Left colon (tissue), 2 donors: ENCODE measurements at regions not wholly inside any gene's neighbourhood (a gene's known extent, or its start where the extent isn't known, plus 50 kb on each side); places are given as distances from the start of the nearest gene placed in this dataset.
"Not testable (repeated sequence)": the region's sequence is repeated elsewhere in the genome, so short reads cannot be mapped to it uniquely, and the experiment has no call there.

Experiments
- ATAC-seq: fragments of 200-7000 bp; cut with Tn5 transposase; one replicate; pipeline ENCODE4 v1.9.1; 2020; ENCODE audit warnings: mild to moderate bottlenecking, moderate library complexity
- DNase-seq, 2 donors: peaks; one replicate each; pipeline ENCODE4 v3.0.0-alpha.2; 2020
- intact Hi-C, 2 donors: fragments of 100-400 bp; cut with DNase I in 1 of 2; cut with micrococcal nuclease in 1 of 2; formaldehyde crosslinking; loops; one replicate each; pipeline versions ENCODE4 v1.11.2 to v1.14.0; 2022; cut with DNase I, micrococcal nuclease
- donor health status: DM: no; HTN: no; CAD: no.
- donor health status: DM: yes; HTN: yes; CAD: no.

DNA sequence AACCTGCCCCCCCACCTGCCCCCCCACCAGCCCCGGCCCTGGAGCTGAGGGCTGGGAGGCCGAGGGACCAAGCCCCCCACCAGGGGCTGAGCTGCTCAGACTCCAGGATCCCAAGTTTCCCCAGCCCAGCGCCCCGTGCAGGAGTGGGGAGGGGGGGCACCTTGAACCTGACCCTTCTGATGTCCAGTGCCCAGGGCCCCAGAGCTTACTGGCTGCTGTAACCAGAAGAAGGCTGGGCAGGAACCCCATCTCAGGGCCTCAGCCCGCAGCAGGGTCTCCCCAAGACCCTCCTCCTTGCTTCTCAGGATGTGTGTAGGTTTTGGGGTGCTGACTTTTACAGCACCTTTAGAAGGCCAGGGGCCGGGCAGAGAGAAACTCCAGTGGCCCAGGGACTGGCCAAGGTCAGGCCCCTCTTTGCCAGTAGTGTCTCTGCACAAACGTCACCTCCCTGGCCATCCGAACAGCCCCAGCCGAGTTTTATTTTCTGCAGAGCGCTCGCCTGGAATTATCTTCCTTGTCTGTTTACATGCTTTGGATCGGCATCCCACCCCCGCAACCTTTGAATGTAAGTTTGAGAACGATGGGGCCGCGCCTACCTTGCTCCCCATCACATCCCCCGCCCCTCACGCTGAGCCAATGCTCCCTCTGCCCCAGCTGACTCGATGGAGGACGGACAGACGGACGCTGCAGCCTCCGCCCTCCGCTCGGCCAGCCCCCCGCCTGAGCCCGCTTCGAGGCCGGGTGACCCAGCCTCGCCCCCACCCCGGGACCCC is 70.1 kb upstream of the CASZ1 start:
- DNase-seq (peak in 1 of 2 donors; percentile 16), ATAC-seq (peak; percentile 29)
- intact Hi-C loops = no loop called here

DNA sequence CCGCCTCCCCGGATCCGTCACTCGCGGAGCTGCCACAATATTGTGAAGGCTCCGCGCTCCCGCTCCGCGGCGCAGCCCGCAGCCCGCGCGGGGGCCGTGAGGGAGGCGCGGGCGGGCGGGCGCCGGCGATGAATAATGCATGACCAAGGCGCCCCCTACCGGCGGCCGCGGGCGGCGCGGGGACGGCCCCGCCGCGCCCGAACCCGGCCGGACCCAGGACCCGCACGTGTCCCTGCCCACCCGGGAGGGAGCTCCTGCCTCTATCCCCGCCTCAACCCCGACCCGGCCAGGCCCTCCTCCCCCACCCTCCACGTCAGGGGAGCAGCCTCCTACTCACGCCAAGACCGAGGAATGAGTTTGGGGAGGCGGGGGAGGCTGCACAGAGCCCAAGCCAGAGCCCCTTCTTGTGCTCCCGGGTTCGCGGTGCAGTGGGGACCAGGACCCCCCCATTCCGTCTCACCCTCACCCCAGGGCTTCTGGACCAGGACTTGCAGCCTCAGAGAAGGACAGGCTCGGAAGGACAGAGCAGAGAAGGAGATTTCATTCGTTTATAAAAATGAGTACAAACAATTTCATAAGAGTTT is 70.8 kb upstream of the CASZ1 start:
- intact Hi-C loops = no loop called here
- ATAC-seq (peak; percentile 88), DNase-seq (peak; percentile 32 to 76)

DNA sequence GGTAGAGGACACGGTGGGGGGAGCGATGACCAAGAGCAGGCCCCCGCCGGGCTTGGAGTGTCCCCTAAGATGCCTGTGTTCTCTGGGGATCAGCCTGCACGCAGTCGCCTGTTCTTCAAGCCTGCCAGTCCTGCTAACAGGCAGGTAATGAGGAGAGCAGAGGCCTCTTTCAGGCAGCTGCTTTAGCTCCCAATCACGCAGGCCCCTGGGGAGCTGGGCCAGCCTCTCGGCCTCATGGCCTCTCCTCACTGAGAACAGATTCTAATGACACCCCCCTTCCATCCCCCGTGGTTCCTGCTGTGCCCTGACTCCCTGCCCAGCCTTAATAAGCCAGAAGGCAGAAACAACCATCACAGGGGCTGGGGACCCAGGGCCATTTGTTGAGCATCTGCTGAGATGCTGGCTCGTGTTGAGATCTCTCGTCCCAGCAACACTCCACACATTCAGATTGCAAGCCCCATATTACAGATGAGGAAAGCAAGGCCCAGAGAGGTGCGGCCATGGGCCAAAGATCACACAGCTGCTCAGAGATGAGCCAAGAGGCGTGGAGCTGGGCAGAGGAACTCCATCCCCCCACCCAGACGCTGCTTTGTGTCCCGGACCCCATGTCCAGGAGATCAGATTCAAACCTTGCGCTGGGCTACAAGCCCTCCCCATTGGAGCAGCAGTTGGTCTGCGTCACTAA is 71.6 kb upstream of the CASZ1 start:
- intact Hi-C loops = no loop called here
- ATAC-seq (no peak), DNase-seq (no peak)

DNA sequence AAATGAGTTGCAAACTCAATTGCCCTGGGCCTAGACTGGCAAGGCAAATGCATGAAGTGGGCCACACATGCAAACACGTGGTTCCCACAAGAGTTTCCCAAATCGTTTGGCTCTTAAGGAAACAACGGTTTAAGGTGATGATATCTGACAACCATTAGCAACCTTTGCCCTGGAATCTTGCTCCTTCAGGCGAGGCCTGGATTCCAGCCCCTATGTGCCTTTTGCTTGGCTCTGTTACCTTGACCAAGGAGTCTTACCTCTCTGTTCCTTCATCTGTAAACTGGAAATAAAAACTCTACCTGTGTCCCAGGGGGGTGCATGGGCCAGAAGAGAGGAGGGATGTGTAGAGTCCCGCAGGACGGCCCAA is 72.1 kb upstream of the CASZ1 start:
- intact Hi-C loops = no loop called here
- no peak for DNase-seq
- peak; percentile 32 for ATAC-seq

DNA sequence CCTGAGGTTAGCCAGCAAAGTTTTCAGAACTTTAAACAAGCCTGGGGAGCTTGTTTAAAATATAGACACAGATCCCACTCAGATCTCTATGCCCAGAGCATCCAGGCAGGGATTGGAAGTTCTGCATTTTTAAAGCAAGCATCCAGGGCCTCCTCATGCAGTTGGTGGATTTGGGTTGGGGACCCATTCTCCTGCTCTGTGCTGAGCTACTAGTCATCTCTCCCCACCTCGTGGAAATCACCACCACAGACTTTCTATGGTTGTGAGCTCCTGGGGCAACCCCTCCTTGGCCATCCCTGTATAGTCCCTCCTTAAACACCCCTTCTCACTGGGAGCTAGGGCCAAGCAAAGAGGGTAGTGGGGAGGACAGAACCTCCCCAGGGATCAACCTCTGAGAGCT is 73.5 kb upstream of the CASZ1 start:
- ATAC-seq (no peak), DNase-seq (no peak)
- intact Hi-C loops = loop anchor here in 1 of 2 donors (5.0 kb wide), 1 partner anchor 358 kb away; no protein-coding TSS in a partner anchor

DNA sequence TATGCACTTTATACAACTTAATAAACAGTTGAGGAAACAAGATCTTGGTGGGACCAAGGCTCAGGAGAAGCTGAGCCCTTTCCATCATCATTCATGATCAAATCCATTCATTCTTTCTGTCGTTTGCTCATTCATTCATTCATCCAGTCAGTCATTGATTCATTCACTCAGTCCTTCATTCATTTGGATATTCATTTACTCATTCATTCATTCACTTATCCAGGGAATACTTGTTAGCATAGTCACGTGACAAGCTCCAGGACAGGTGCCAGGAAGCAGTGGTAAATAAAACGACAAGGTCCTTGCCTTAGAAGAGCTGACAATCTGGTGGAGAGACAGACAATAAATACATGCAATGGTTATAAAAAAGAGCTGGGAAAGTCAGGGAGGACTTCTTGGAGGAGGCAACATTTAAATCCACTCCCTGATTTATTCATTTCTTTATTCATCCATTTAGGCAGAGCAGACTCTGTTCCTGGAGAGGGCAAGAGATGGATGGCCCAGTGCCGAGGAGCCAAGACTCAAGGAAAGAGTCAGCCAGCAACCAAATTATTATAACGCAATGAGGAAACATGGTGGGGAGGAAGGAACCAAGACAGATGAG is 74.1 kb upstream of the CASZ1 start:
- ATAC-seq = peak; percentile 35
- intact Hi-C loops = loop anchor here in 1 of 2 donors (5.0 kb wide), 1 partner anchor 358 kb away; no protein-coding TSS in a partner anchor
- peak in 1 of 2 donors; percentile 50 for DNase-seq

DNA sequence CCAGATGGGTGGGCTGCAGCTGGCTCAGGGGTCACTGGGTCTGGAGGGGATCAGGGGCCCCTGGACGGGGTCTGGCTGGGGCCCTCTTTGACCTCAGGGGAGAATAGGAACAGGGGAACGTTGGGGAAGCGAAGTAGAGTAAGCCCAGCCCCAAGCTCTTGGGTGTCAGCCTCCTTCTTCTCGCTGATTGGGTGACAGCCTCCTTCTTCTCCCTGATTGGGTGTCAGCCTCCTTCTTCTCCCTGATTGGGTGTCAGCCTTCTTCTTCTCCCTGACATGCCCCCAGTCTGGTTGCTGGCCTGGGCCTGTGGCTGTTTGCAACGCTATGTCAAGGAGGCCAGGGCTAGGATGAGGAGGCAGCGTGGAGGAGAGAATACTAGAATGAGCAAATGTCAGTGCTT is 76.7 kb upstream of the CASZ1 start:
- DNase-seq (no peak), ATAC-seq (no peak)
- intact Hi-C loops = loop anchor here in 1 of 2 donors (5.0 kb wide), 1 partner anchor 361 kb away; no protein-coding TSS in a partner anchor

DNA sequence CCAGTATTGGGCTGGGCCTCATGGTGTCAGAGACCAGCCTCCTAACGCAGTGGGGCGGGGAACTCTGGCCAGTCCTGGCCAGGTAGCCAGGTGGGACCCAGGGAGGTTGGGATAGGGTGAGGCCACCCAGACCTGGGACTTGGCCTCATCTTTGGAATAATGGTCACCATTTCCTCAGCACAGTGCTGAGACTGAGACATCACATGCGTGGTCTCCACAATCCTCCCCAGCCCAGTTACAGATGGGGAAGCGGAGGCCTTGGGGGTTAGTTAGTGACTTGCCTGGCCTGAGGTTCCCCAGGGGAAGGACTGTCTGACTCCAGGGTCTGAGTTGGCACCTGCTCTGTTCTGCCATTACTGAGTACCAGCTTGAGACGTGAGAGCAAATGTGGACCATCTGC is 77.9 kb upstream of the CASZ1 start:
- intact Hi-C loops = loop anchor here in 1 of 2 donors (5.0 kb wide), 1 partner anchor 362 kb away; no protein-coding TSS in a partner anchor
- no peak for ATAC-seq
- no peak for DNase-seq

DNA sequence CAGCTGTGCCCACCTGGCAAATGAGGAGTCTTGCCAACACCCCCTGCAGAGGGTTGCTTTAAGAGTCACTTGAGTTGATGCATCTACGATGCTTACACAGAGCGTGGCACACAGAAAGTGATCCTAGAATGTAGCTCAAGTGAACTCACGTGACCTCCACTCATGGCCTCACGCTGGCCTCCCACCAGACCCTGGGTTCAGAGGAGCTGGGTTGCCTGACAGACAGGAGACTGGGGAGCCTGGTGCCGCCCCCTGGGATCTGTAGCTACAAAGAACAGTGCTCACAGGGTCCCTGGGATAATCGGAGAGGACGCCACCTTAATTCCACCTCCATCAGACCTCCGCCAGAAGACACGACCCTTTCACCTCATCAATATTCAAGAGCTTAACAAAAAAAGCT is 81.4 kb upstream of the CASZ1 start:
- intact Hi-C loops = no loop called here
- DNase-seq (no peak), ATAC-seq (no peak)

DNA sequence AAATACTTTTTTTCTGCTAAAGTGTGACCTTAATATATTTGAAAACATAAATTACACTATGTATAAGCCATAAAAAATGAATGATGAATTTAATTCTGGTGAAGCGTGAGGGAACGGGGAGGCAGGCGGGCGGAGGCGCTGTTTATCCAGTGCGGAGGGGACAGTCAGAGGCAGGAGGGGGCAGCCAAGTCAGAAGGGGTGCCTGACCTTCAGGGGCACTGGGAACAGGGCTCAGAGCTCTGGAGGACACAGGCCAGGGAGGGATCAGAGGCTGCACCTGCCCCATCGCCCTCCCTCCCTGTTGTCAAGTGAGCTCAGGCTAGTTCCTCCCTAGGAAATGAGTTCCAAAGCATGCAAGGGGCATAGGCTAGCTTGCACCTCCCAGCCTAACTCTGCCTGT is 82.0 kb upstream of the CASZ1 start:
- intact Hi-C loops = no loop called here
- ATAC-seq = no peak
- no peak for DNase-seq

DNA sequence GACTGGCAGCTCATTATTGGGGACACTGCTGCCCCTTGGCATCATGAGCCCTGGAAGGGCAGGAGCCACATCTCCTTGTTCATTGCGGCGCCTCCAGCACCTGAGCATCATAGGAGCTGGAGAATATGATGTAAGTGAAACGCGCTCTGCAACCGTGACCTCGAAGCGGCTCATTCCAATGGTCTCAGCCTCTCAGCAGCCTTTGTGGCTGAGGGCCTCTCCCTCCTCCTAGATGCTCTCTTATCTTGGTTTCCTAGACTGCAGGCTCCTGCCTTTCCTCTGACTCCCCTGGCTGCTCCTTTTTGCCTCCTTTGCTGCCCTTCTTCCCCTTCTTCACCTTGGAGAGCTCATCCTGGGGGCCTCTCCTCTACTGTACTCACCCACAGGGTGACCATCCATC is 83.6 kb upstream of the CASZ1 start:
- intact Hi-C loops = no loop called here
- ATAC-seq = no peak
- DNase-seq = no peak

DNA sequence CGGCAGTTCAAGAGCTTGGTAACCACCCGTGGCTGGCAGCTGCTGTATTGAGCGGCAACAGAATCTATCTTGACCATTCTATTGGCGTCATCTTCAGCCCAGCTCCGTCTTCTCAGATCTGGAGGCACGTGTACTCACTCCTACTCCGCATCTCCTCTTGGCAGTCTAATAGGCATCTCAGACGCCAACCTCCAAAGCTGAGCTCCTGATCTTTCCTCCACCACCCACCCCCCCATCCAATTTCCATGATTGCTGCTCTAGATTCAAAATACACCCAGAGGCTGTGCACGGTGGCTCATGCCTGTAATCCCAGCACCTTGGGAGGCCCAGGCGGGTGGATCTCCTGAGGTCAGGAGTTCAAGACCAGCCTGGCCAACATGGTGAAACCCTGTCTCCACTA is 84.6 kb upstream of the CASZ1 start:
- intact Hi-C loops = no loop called here
- DNase-seq = no peak
- no peak for ATAC-seq

DNA sequence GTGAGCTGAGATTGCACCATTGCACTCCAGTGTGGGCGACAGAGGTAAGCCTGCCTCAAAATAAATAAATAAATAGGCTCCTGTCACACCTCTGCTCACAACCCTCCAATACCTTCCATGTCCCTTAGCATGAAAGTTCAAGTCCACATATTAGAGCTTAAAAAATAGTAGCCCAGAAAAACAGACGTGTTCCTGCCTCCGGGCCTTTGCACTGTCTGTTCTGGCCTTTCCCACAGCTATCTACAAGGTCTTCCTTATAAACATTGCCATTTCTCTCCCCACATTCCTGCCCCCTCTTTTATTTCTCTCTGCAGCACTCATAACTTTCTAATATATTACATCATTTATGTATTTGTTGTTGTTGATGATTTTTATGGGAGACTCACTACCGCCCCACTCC is 85.6 kb upstream of the CASZ1 start:
- ATAC-seq = no peak
- DNase-seq = no peak
- intact Hi-C loops = no loop called here

DNA sequence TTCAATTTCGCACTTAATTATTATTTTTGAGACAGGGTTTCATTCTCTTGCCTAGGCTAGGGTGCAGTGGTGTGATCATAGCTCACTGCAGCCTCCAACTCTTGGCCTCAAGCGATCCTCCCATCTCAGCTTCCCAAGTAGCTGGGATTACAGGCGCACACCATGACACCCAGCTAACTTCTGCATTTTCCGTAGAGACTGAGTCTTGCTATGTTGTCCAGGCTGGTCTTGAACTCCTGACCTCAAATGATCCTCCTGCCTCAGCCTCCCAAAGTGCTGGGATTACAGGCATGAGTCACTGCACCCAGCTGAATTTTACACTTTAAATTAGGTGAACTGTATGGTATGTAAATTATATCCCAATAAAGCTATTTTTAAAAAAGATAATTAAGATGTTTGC is 90.6 kb upstream of the CASZ1 start:
- DNase-seq, ATAC-seq, intact Hi-C loops: not testable (repeated sequence)

DNA sequence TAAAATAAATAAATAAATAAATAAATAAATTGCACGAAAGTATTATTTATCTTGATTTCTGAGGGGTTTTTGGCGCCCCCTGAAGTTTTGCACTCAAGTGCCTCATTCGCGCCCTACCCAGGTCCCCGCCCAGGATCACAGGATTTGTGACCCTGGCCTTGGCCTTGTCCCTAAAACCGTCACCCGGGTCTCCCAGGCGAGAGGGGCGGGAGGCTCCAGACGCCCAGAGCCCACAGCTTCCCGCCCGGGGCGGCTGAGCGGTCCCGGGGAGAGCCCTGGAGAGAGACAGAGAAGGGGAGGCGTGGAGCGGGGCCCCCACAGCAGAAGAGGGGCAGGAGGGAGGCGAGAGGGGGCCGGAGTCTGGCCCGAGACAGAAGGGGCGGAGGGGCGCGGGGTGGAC is 91.8 kb upstream of the CASZ1 start:
- no peak for ATAC-seq
- intact Hi-C loops = no loop called here
- no peak for DNase-seq

DNA sequence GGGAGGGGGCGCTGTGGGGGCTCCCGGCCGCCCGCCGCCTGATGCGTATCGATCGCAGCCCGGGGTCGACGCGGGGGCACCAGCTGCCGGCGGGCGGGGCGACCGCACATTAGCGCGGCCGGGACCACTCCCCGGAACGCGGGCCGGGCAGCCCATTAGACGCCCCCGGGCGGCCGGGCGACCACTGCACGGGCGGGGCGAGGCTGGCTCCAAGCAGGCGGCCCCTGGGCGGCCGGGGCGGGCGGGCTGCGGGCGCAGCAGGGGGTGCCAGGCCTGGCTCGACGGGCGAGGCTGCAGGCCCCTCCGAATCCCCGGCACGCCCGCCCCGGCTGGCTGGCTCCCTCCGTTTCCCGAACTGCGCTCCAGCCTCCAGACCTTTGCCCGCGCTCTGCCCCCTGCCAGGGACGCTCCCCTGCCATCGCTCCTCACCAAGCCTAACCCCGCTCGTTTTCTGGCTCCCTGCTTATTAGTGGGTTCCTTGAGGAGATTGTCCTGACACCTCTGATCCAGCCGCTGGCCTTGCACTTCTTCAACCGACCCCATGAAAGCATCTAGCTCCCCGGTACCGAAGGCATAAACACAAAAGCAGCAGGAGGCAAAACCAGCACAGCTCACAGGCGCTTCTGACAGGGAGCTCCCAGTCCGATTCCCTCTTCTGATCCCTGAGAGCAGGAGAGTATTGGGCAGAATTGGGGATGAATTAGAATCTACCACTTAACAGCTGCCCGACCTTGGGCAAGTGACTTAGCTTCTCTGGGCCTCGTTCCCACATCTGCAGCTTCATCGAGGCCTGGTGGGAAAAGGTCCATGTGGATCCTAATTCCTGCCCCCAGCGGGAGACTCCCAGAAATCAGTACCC is 92.6 kb upstream of the CASZ1 start:
- DNase-seq (no peak), ATAC-seq (no peak)
- intact Hi-C loops = no loop called here

DNA sequence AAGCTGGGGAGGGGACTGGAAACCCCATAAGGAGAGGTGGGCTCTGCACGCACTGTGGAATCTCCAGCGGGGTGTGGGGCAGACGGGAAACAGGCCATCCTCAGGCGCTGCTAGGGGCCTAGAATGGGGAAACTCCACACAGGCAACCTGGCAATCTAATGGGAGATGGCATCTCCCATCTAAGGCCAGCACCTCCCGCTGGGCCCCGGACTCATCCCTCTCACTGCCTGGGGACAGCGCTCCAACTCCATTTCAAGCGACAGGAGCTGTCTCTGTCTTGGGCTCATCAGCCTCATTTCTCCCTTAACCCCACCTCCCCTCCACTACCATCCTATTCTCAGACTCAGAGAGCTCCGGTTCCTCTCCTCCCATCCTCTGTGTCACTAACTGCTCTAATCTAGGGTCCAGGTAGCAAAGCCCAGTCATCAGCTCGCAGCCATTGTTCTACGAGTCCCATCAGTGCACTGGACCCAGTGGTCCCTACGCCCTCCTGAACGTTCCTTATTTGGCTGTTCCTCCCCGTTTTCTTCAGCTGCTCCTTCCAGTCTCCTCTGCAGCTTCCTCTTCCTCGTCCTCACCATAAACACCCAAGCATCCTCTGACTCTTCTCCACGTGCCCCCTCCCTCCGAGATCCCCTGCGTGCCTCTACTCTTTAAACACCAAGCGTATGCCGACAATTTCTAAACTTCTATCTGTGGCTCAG is 93.4 kb upstream of the CASZ1 start:
- DNase-seq = no peak
- intact Hi-C loops = no loop called here
- ATAC-seq = no peak

DNA sequence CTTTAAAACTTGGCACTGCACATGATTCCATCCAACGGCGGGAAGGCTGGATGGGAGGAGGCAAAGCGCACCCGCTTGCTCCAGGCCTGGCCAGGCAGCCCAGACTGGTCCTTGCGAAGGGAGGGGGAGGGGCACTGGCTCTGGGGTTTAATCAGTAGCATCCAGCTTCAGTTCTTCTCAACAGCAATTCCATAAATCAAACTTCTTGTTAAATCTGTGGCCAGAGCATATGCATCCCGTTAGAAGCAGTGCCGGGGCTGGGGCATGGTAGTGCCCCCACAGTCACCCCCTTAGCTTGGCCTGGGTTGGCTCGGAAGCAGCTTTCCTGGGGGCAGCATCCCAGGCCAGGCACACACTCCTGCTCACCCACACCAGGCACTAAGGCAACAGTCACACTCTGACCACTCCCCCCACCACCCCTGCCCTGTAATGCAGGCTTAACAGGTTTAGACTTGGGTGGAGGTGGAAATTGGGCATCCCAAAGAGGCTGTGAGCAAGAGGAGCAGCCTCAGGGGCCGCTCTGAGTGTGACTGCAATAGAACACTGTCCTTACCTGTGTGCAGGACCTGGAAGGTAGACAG is 94.1 kb upstream of the CASZ1 start:
- ATAC-seq = no peak
- intact Hi-C loops = no loop called here
- DNase-seq = no peak
